Transverse colon (tissue), 4 donors: ENCODE measurements at regions not wholly inside any gene's neighbourhood (a gene's known extent, or its start where the extent isn't known, plus 50 kb on each side); places are given as distances from the start of the nearest gene placed in this dataset.

Experiments
- DNase-seq: peaks from one replicate; pipeline ENCODE4 v3.0.0-alpha.2; 2019
- H3K27ac ChIP-seq, 4 donors: fragments of 200-600 bp; sonication (generic); 2 replicates each; pipeline ENCODE4 v1.5.1; 2016 to 2018; ENCODE audit warnings: inconsistent platforms in 4 of 4
- H3K27me3 ChIP-seq: fragments of 200-600 bp; sonication (generic); 2 replicates; pipeline ENCODE4 v1.5.1; 2017; ENCODE audit warnings: inconsistent platforms
- H3K36me3 ChIP-seq, 4 donors: fragments of 200-600 bp; sonication (generic); 2 replicates each; pipeline ENCODE4 v1.5.1; 2017 to 2019; ENCODE audit warnings: inconsistent platforms in 4 of 4
- H3K4me1 ChIP-seq, 4 donors: fragments of 200-600 bp; sonication (generic); 2 replicates each; pipeline ENCODE4 v1.5.1; 2017 to 2020; ENCODE audit warnings: inconsistent platforms in 4 of 4
- H3K4me3 ChIP-seq, 4 donors: fragments of 200-600 bp; sonication (generic); 1 replicate in 1 of 4; 2 replicates in 3 of 4; pipeline versions ENCODE4 v1.5.1 to v1.6.1; 2017 to 2019; ENCODE audit warnings: inconsistent platforms in 4 of 4
- H3K9me3 ChIP-seq, 2 donors: fragments of 200-600 bp; sonication (generic); 2 replicates each; pipeline ENCODE4 v1.5.1; 2017 to 2019; ENCODE audit warnings: inconsistent platforms in 2 of 2
- EP300 ChIP-seq: sonication (generic); formaldehyde crosslinking; IDR thresholded peaks from one replicate; pipeline ENCODE4 v1.6.1; 2017; ENCODE audit warnings: antibody characterized with exemption, low read depth
- POLR2A ChIP-seq: fragments of 450-650 bp; IDR thresholded peaks from one replicate; pipeline ENCODE4 v1.6.1; 2016; ENCODE audit warnings: antibody characterized with exemption, mild to moderate bottlenecking, moderate library complexity
- POLR2AphosphoS5 ChIP-seq, 3 donors: sonication (generic); formaldehyde crosslinking; IDR thresholded peaks; one replicate each; pipeline ENCODE4 v1.6.1; 2016; ENCODE audit warnings: antibody characterized with exemption in 3 of 3
- WGBS, 2 donors: methylation state at CpG; one replicate each; pipeline ENCODE4 v1.1.5; 2018; ENCODE audit warnings: low coverage in 1 of 2; 5-methylcytosine and 5-hydroxymethylcytosine counted together
- in situ Hi-C, 4 donors: fragments of 200-750 bp; cut with MboI; loops; one replicate each; pipeline versions ENCODE4 v1.15.0 to v1.15.1; 2017; ENCODE audit warnings: low sequenced_read_pairs in 3 of 4, low pct_ligation_motif_present in 1 of 4, low pct_unique_long_range_greater_than_20kb in 1 of 4
- intact Hi-C: fragments of 100-400 bp; cut with DNase I; formaldehyde crosslinking; loops from one replicate; pipeline ENCODE4 v1.15.1; 2023; ENCODE audit warnings: low total_unique reads
- TF ChIP-seq, protein P1 (sequence below), 5 experiments: fragments of 200-600 bp in 3 of 5; fragments of 450-650 bp in 2 of 5; sonication (generic) in 3 of 5; IDR thresholded peaks; 1 replicate in 2 of 5; 2 replicates in 3 of 5; pipeline ENCODE4 v1.5.1; 2016 to 2017; ENCODE audit warnings: antibody characterized with exemption in 5 of 5, inconsistent platforms in 3 of 5, mild to moderate bottlenecking in 2 of 5, moderate library complexity in 1 of 5

GRCh38 chr3:43958973-43959372 lies 268.2 kb downstream of the ABHD5 start:
- TF ChIP-seq, protein P1, sequence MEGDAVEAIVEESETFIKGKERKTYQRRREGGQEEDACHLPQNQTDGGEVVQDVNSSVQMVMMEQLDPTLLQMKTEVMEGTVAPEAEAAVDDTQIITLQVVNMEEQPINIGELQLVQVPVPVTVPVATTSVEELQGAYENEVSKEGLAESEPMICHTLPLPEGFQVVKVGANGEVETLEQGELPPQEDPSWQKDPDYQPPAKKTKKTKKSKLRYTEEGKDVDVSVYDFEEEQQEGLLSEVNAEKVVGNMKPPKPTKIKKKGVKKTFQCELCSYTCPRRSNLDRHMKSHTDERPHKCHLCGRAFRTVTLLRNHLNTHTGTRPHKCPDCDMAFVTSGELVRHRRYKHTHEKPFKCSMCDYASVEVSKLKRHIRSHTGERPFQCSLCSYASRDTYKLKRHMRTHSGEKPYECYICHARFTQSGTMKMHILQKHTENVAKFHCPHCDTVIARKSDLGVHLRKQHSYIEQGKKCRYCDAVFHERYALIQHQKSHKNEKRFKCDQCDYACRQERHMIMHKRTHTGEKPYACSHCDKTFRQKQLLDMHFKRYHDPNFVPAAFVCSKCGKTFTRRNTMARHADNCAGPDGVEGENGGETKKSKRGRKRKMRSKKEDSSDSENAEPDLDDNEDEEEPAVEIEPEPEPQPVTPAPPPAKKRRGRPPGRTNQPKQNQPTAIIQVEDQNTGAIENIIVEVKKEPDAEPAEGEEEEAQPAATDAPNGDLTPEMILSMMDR (IDR thresholded peaks at IDR 0.05): no peak
- TF ChIP-seq POLR2AphosphoS5 (IDR thresholded peaks at IDR 0.05) (no peak), EP300 (no peak), POLR2A (no peak)
- 89 to 91% methylated on average over 3 of the region's 3 CpGs for WGBS, 2 donors
- no peak overlapping the region for H3K27ac ChIP-seq
- no peak for DNase-seq
- intact Hi-C loops: no loop called here
- no peaks in the 10 kb centered on the region for H3K36me3 ChIP-seq
- no peaks in the 10 kb centered on the region for H3K4me1 ChIP-seq
- in situ Hi-C loops: no loop called here
- H3K27me3 ChIP-seq: peaks cover 10% of the 10 kb centered on the region
- no peaks in the 10 kb centered on the region for H3K9me3 ChIP-seq
- no peak overlapping the region for H3K4me3 ChIP-seq

- in situ Hi-C loops: no loop called here
- TF ChIP-seq, protein P1 (IDR thresholded peaks at IDR 0.05): no peak
- TF ChIP-seq POLR2AphosphoS5 (IDR thresholded peaks at IDR 0.05) (no peak), POLR2A (no peak)
- H3K4me1 ChIP-seq: no peaks in the 10 kb centered on the region
- no peak overlapping the region for H3K27ac ChIP-seq
- no peaks in the 10 kb centered on the region for H3K9me3 ChIP-seq
- peaks cover 10% of the 10 kb centered on the region for H3K27me3 ChIP-seq
- intact Hi-C loops: no loop called here
- H3K4me3 ChIP-seq: no peak overlapping the region
- DNase-seq: no peak
- 56 to 73% methylated on average over 2 to 10 of the region's 10 CpGs for WGBS, 2 donors
- H3K36me3 ChIP-seq: no peaks in the 10 kb centered on the region
Observed at GRCh38 chr3:43959498-43960447, 269.0 kb downstream of the ABHD5 start.

DNA sequence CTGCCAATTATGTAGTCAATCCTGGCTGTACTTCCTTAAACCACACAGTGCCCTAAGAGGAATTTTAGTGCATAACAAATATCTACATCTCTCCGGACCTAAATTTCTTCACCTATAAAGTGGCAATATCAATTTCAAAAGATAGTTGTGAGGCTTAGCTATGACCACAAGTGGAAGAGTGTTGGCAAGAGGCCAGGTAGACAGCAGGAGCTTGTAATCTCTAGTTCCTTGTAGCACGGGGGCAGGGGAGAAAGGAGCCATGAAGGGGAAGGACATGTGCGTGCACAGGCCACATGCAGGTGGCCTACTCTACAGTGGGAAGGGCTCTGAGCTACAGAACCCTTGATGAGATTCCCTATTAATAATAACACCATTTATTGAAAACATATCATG lies 269.7 kb downstream of the ABHD5 start:
- Histone ChIP-seq H3K9me3 (no peaks in the 10 kb centered on the region), H3K27ac (no peak overlapping the region), H3K36me3 (no peaks in the 10 kb centered on the region), H3K4me1 (no peaks in the 10 kb centered on the region), H3K4me3 (no peak overlapping the region), H3K27me3 (peaks cover 7% of the 10 kb centered on the region)
- 10 to 23% methylated on average over 2 to 3 of the region's 3 CpGs for WGBS, 2 donors
- in situ Hi-C loops (no loop called here), intact Hi-C loops (no loop called here)
- TF ChIP-seq POLR2A (no peak), POLR2AphosphoS5 (IDR thresholded peaks at IDR 0.05) (no peak), EP300 (no peak)
- TF ChIP-seq, protein P1 (IDR thresholded peaks at IDR 0.05): no peak
- no peak for DNase-seq

GRCh38 chr3:43962043-43962442 lies 271.3 kb downstream of the ABHD5 start:
- H3K27ac ChIP-seq: no peak overlapping the region
- H3K4me3 ChIP-seq: no peak overlapping the region
- H3K4me1 ChIP-seq: no peaks in the 10 kb centered on the region
- H3K9me3 ChIP-seq: no peaks in the 10 kb centered on the region
- WGBS, 2 donors: 94% methylated on average over 2 of the region's 2 CpGs; no CpG with 5 or more reads in 1 of the 2 donors
- H3K36me3 ChIP-seq: no peaks in the 10 kb centered on the region
- in situ Hi-C loops: no loop called here
- intact Hi-C loops: no loop called here
- no peak for DNase-seq
- TF ChIP-seq EP300 (no peak), POLR2A (no peak), POLR2AphosphoS5 (IDR thresholded peaks at IDR 0.05) (no peak)
- TF ChIP-seq, protein P1 (IDR thresholded peaks at IDR 0.05): no peak
- H3K27me3 ChIP-seq: peaks cover under 1% of the 10 kb centered on the region
